H9 (cell line): ENCODE measurements at regions not wholly inside any gene's neighbourhood (a gene's known extent, or its start where the extent isn't known, plus 50 kb on each side); places are given as distances from the start of the nearest gene placed in this dataset.

Source experiments
- DNase-seq: peaks from one replicate; pipeline ENCODE4 v3.0.0-alpha.2; 2017
- H2AFZ ChIP-seq: one replicate; pipeline ENCODE4 v1.6.1; 2013; ENCODE audit warnings: mild to moderate bottlenecking, low read length, control low read depth, moderate library complexity
- H2AK5ac ChIP-seq: 2 replicates; pipeline ENCODE4 v1.6.1; 2013; ENCODE audit warnings: low read length, control low read depth, mixed read lengths; ENCODE audit not compliant: insufficient read length
- H2BK120ac ChIP-seq: one replicate; pipeline ENCODE4 v1.6.1; 2013; ENCODE audit warnings: low read depth, mild to moderate bottlenecking, low read length, control low read depth, inconsistent platforms; ENCODE audit not compliant: poor library complexity, severe bottlenecking
- H2BK12ac ChIP-seq: 2 replicates; pipeline ENCODE4 v1.6.1; 2013; ENCODE audit warnings: low read length, control low read depth, mixed read lengths, low read depth; ENCODE audit not compliant: insufficient read length
- H2BK15ac ChIP-seq: 2 replicates; pipeline ENCODE4 v1.6.1; 2013; ENCODE audit warnings: low read depth, low read length, control low read depth
- H2BK20ac ChIP-seq: one replicate; pipeline ENCODE4 v1.6.1; 2013; ENCODE audit warnings: low read depth, mild to moderate bottlenecking, low read length, control low read depth, inconsistent platforms; ENCODE audit not compliant: poor library complexity, severe bottlenecking
- H2BK5ac ChIP-seq: 2 replicates; pipeline ENCODE4 v1.6.1; 2013; ENCODE audit warnings: low read length, control low read depth, mixed read lengths; ENCODE audit not compliant: insufficient read length
- H3K14ac ChIP-seq: 2 replicates; pipeline ENCODE4 v1.6.1; 2013; ENCODE audit warnings: low read length, control low read depth; ENCODE audit not compliant: insufficient read depth
- H3K18ac ChIP-seq: 2 replicates; pipeline ENCODE4 v1.6.1; 2013; ENCODE audit warnings: low read depth, mild to moderate bottlenecking, mixed read lengths, low read length, control low read depth; ENCODE audit not compliant: insufficient read length
- H3K23ac ChIP-seq: 2 replicates; pipeline ENCODE4 v1.6.1; 2013; ENCODE audit warnings: low read length, control low read depth, mixed read lengths, low read depth; ENCODE audit not compliant: insufficient read length
- H3K23me2 ChIP-seq: 2 replicates; pipeline ENCODE4 v1.6.1; 2013; ENCODE audit warnings: low read depth, mild to moderate bottlenecking, mixed read lengths, low read length, control low read depth; ENCODE audit not compliant: insufficient read length, poor library complexity, severe bottlenecking
- H3K27ac ChIP-seq: 2 replicates; pipeline ENCODE4 v1.5.1; 2013; ENCODE audit warnings: low read length, control low read depth, mixed read lengths, low read depth; ENCODE audit not compliant: insufficient read length
- H3K27me3 ChIP-seq: 2 replicates; pipeline ENCODE4 v1.6.1; 2013; ENCODE audit warnings: low read length, control low read depth, inconsistent platforms; ENCODE audit not compliant: insufficient read depth
- H3K4ac ChIP-seq: 2 replicates; pipeline ENCODE4 v1.6.1; 2013; ENCODE audit warnings: low read depth, mild to moderate bottlenecking, control low read depth, inconsistent platforms, low read length, moderate library complexity
- H3K4me1 ChIP-seq: 2 replicates; pipeline ENCODE4 v1.6.1; 2013; ENCODE audit warnings: low read length, control low read depth, inconsistent platforms; ENCODE audit not compliant: insufficient read depth
- H3K4me2 ChIP-seq: 2 replicates; pipeline ENCODE4 v1.6.1; 2013; ENCODE audit warnings: low read length, control low read depth, mixed read lengths; ENCODE audit not compliant: insufficient read length, insufficient read depth
- H3K56ac ChIP-seq: 2 replicates; pipeline ENCODE4 v1.6.1; 2013; ENCODE audit warnings: low read depth, mild to moderate bottlenecking, mixed read lengths, low read length, control low read depth; ENCODE audit not compliant: insufficient read length
- H3K79me1 ChIP-seq: 2 replicates; pipeline ENCODE4 v1.6.1; 2013; ENCODE audit warnings: low read depth, mild to moderate bottlenecking, moderate library complexity, low read length, control low read depth, inconsistent platforms; ENCODE audit not compliant: insufficient read depth, poor library complexity, severe bottlenecking
- H3K79me2 ChIP-seq: 2 replicates; pipeline ENCODE4 v1.6.1; 2013; ENCODE audit warnings: low read length, control low read depth, inconsistent platforms; ENCODE audit not compliant: insufficient read depth
- H3K9ac ChIP-seq: 2 replicates; pipeline ENCODE4 v1.6.1; 2013; ENCODE audit warnings: low read length, control low read depth, mixed read lengths; ENCODE audit not compliant: insufficient read length; ENCODE audit errors: extremely low read depth
- H3K9me3 ChIP-seq: one replicate; pipeline ENCODE4 v1.6.1; 2013; ENCODE audit warnings: low read depth, low read length, inconsistent platforms; ENCODE audit not compliant: control insufficient read depth
- H3T11ph ChIP-seq: one replicate; pipeline ENCODE4 v1.6.1; 2013; ENCODE audit warnings: mild to moderate bottlenecking, low read length, control low read depth, inconsistent platforms
- H4K20me1 ChIP-seq: one replicate; pipeline ENCODE4 v1.6.1; 2013; ENCODE audit not compliant: control insufficient read depth, insufficient read length, insufficient read depth
- H4K5ac ChIP-seq: 2 replicates; pipeline ENCODE4 v1.6.1; 2013; ENCODE audit warnings: low read depth, mild to moderate bottlenecking, mixed read lengths, low read length, control low read depth; ENCODE audit not compliant: insufficient read length
- H4K8ac ChIP-seq: replicated peaks from 2 replicates; pipeline ENCODE4 v1.6.1; 2013; ENCODE audit warnings: low read length, control low read depth, mixed read lengths, low read depth; ENCODE audit not compliant: insufficient read length
- H4K91ac ChIP-seq: 2 replicates; pipeline ENCODE4 v1.6.1; 2013; ENCODE audit warnings: low read depth, mild to moderate bottlenecking, moderate library complexity, mixed read lengths, low read length, control low read depth; ENCODE audit not compliant: insufficient read length
- H3K27ac Mint-ChIP-seq, 3 experiments: 2 replicates in 2 of 3; 3 replicates in 1 of 3; pipeline ENCODE4 v1.8.0; 2020 to 2021; ENCODE audit warnings: mixed read lengths in 3 of 3, mild to moderate bottlenecking in 1 of 3, moderate library complexity in 1 of 3
- H3K27me3 Mint-ChIP-seq: 2 replicates; pipeline ENCODE4 v1.8.0; 2021; ENCODE audit warnings: low read depth, mild to moderate bottlenecking, moderate library complexity, mixed read lengths
- H3K36me3 Mint-ChIP-seq, 3 experiments: 2 replicates in 2 of 3; 3 replicates in 1 of 3; pipeline ENCODE4 v1.8.0; 2020 to 2021; ENCODE audit warnings: low read depth in 3 of 3, mixed read lengths in 3 of 3; ENCODE audit not compliant: insufficient read depth in 1 of 3
- H3K4me1 Mint-ChIP-seq, 2 experiments: 2 replicates each; pipeline ENCODE4 v1.8.0; 2020; ENCODE audit warnings: mixed read lengths in 2 of 2
- H3K4me3 Mint-ChIP-seq, 2 experiments: 2 replicates in 1 of 2; 3 replicates in 1 of 2; pipeline ENCODE4 v1.8.0; 2020 to 2021; ENCODE audit warnings: mild to moderate bottlenecking in 2 of 2, mixed read lengths in 2 of 2, moderate library complexity in 1 of 2
- H3K9me3 Mint-ChIP-seq, 2 experiments: 2 replicates in 1 of 2; 3 replicates in 1 of 2; pipeline ENCODE4 v1.8.0; 2020; ENCODE audit warnings: mild to moderate bottlenecking in 2 of 2, mixed read lengths in 2 of 2, moderate library complexity in 1 of 2
- WGBS: extraction: QIAGEN DNeasy Blood & Tissue Kit; methylation state at CpG from one replicate; pipeline ENCODE4 v1.1.7; 2013; ENCODE audit warnings: missing lambda C conversion rate, low lambda C conversion rate, mixed read lengths; ENCODE audit not compliant: insufficient read length; ENCODE audit errors: extremely low coverage; 5-methylcytosine and 5-hydroxymethylcytosine counted together
- TF ChIP-seq, protein P1 (sequence below): fragments of 200-600 bp; sonication (generic); conservative IDR thresholded peaks from 3 replicates; pipeline ENCODE4 v1.8.0; 2021; ENCODE audit warnings: antibody characterized with exemption, mild to moderate bottlenecking

DNA sequence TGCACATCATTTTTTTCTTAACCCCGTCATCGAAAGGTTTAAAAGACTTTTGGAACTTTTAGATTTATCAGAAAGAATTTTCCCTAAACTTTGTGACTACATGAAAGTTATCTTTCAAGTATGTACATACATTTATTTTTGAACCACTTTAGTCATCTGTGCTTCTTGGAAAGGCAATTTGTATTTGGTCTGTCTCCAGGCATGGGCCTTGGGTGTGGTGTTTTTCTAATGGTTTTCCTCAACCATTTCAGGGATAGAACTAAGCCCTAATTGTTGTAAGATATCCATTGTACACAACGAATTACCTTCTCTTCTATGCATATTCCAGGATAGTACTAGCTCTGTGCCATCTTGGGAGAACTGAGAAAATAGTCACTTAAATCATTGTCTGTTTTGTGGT is 191.5 kb upstream of the RPL34 start:
- Histone ChIP-seq H3K23me2 (no peaks in the 10 kb centered on the region), H3K9me3 (no peaks in the 10 kb centered on the region), H2BK12ac (no peak overlapping the region), H2AFZ (no peak overlapping the region), H3K23ac (no peak overlapping the region), H2BK20ac (no peak overlapping the region), H4K5ac (no peak overlapping the region), H3K18ac (no peak overlapping the region), H2AK5ac (no peak overlapping the region), H3K56ac (no peak overlapping the region), H2BK15ac (no peak overlapping the region), H2BK120ac (no peak overlapping the region), H3K4ac (no peak overlapping the region), H3K9ac (no peak overlapping the region), H2BK5ac (no peak overlapping the region), H3K27me3 (no peaks in the 10 kb centered on the region), H3K4me1 (no peaks in the 10 kb centered on the region), H3T11ph (no peak overlapping the region), H3K14ac (no peak overlapping the region), H3K79me1 (no peaks in the 10 kb centered on the region), H4K8ac (no peak overlapping the region), H3K27ac (no peak overlapping the region), H3K79me2 (no peaks in the 10 kb centered on the region), H4K20me1 (no peaks in the 10 kb centered on the region), H4K91ac (no peak overlapping the region), H3K4me2 (no peak overlapping the region)
- Mint-ChIP-seq H3K27ac (no peak overlapping the region), H3K36me3 (no peaks in the 10 kb centered on the region), H3K4me3 (no peak overlapping the region), H3K27me3 (peaks cover 2% of the 10 kb centered on the region; the same call in 1 of the 2 replicates), H3K4me1 (0 out of 4 replicates have a peak, but pooled peaks cover 0 to 2% of the 10 kb centered on the region in 2 experiments), H3K9me3 (no peaks in the 10 kb centered on the region)
- TF ChIP-seq, protein P1, sequence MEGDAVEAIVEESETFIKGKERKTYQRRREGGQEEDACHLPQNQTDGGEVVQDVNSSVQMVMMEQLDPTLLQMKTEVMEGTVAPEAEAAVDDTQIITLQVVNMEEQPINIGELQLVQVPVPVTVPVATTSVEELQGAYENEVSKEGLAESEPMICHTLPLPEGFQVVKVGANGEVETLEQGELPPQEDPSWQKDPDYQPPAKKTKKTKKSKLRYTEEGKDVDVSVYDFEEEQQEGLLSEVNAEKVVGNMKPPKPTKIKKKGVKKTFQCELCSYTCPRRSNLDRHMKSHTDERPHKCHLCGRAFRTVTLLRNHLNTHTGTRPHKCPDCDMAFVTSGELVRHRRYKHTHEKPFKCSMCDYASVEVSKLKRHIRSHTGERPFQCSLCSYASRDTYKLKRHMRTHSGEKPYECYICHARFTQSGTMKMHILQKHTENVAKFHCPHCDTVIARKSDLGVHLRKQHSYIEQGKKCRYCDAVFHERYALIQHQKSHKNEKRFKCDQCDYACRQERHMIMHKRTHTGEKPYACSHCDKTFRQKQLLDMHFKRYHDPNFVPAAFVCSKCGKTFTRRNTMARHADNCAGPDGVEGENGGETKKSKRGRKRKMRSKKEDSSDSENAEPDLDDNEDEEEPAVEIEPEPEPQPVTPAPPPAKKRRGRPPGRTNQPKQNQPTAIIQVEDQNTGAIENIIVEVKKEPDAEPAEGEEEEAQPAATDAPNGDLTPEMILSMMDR: no peak
- WGBS: no CpG with 5 or more reads among the region's 3 CpGs
- no peak for DNase-seq
